Lower leg skin (tissue), 3 donors: ENCODE measurements at regions not wholly inside any gene's neighbourhood (a gene's known extent, or its start where the extent isn't known, plus 50 kb on each side); places are given as distances from the start of the nearest gene placed in this dataset.

Experiments used
- POLR2A ChIP-seq, 2 donors: fragments of 450-650 bp; IDR thresholded peaks; one replicate each; pipeline ENCODE4 v1.6.1; 2016 to 2017; ENCODE audit warnings: antibody characterized with exemption in 2 of 2, mild to moderate bottlenecking in 1 of 2, moderate library complexity in 1 of 2
- TF ChIP-seq, protein P1 (sequence below), 3 donors: fragments of 450-650 bp; IDR thresholded peaks; one replicate each; pipeline ENCODE4 v1.5.1; 2016; ENCODE audit warnings: antibody characterized with exemption in 3 of 3, mild to moderate bottlenecking in 3 of 3, moderate library complexity in 2 of 3

DNA sequence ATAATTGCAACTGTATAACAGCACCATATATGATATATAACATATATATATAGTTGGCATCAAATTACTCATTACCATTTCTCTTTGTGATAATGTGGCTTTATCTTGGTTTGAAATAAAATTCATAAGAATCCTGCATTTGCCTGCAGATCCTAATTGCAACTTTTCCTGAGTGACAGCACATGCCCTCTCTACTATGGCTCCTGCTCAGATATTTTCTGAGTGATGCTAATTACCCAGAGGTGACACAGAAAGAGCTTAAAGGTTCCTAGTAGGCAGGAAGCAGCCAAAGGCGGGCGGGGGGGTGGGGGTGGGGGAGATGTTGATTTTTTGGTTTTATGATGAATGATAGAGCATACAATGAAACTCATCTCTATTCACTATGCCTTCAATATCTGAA is 370.6 kb downstream of the MFSD1 start:
- TF ChIP-seq, protein P1, sequence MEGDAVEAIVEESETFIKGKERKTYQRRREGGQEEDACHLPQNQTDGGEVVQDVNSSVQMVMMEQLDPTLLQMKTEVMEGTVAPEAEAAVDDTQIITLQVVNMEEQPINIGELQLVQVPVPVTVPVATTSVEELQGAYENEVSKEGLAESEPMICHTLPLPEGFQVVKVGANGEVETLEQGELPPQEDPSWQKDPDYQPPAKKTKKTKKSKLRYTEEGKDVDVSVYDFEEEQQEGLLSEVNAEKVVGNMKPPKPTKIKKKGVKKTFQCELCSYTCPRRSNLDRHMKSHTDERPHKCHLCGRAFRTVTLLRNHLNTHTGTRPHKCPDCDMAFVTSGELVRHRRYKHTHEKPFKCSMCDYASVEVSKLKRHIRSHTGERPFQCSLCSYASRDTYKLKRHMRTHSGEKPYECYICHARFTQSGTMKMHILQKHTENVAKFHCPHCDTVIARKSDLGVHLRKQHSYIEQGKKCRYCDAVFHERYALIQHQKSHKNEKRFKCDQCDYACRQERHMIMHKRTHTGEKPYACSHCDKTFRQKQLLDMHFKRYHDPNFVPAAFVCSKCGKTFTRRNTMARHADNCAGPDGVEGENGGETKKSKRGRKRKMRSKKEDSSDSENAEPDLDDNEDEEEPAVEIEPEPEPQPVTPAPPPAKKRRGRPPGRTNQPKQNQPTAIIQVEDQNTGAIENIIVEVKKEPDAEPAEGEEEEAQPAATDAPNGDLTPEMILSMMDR (IDR thresholded peaks at IDR 0.05) = no peak
- no peak for TF ChIP-seq POLR2A (IDR thresholded peaks at IDR 0.05)
